ENCODE measurements at regions not wholly inside any gene's neighbourhood (a gene's known extent, or its start where the extent isn't known, plus 50 kb on each side); places are given as distances from the start of the nearest gene placed in this dataset.

GRCh38 chr7:24407965-24408364, 124.0 kb downstream of the NPY start:
- no peaks in the 10 kb centered on the region for H3K36me3 ChIP-seq
- H3K9me3 ChIP-seq = no peaks in the 10 kb centered on the region
- TF ChIP-seq POLR2A (IDR thresholded peaks at IDR 0.05) = no peak
- no peak for TF ChIP-seq EP300 (IDR thresholded peaks at IDR 0.05)
- TF ChIP-seq CTCF (IDR thresholded peaks at IDR 0.05) = no peak
- TF ChIP-seq POLR2AphosphoS5 (IDR thresholded peaks at IDR 0.05) = no peak
- no peak overlapping the region for H3K27ac ChIP-seq
- H3K4me1 ChIP-seq = no peaks in the 10 kb centered on the region
- no peaks in the 10 kb centered on the region for H3K27me3 ChIP-seq
- WGBS, 2 donors (ENCODE audit: low coverage in 1 of 2) = 45 to 67% methylated on average over 1 of the region's 1 CpG
- ATAC-seq = no peak
- H3K4me3 ChIP-seq = no peak overlapping the region

GRCh38 chr7:24408798-24409430, 124.9 kb downstream of the NPY start:
- Histone ChIP-seq H3K27ac (no peak overlapping the region), H3K4me3 (no peak overlapping the region), H3K4me1 (no peaks in the 10 kb centered on the region), H3K9me3 (no peaks in the 10 kb centered on the region), H3K36me3 (no peaks in the 10 kb centered on the region), H3K27me3 (no peaks in the 10 kb centered on the region)
- no peak for TF ChIP-seq CTCF (IDR thresholded peaks at IDR 0.05)
- TF ChIP-seq POLR2A (IDR thresholded peaks at IDR 0.05) = no peak
- no peak for TF ChIP-seq POLR2AphosphoS5 (IDR thresholded peaks at IDR 0.05)
- no peak for TF ChIP-seq EP300 (IDR thresholded peaks at IDR 0.05)
- 82 to 85% methylated on average over 7 to 8 of the region's 9 CpGs for WGBS, 2 donors (ENCODE audit: low coverage in 1 of 2)
- ATAC-seq = no peak

- ATAC-seq = no peak
These were observed 125.5 kb downstream of the NPY start for GRCh38 chr7:24409431-24410024.

GRCh38 chr7:24411226-24411625, 127.2 kb downstream of the NPY start:
- no peaks in the 10 kb centered on the region for H3K36me3 ChIP-seq
- no peak for TF ChIP-seq POLR2AphosphoS5 (IDR thresholded peaks at IDR 0.05)
- TF ChIP-seq EP300 (IDR thresholded peaks at IDR 0.05) = no peak
- TF ChIP-seq CTCF (IDR thresholded peaks at IDR 0.05) = no peak
- TF ChIP-seq POLR2A (IDR thresholded peaks at IDR 0.05) = no peak
- H3K4me1 ChIP-seq = no peaks in the 10 kb centered on the region
- H3K27ac ChIP-seq = no peak overlapping the region
- ATAC-seq = no peak
- no peak overlapping the region for H3K4me3 ChIP-seq
- no peaks in the 10 kb centered on the region for H3K9me3 ChIP-seq
- 53 to 61% methylated on average over 2 to 3 of the region's 3 CpGs for WGBS, 2 donors (ENCODE audit: low coverage in 1 of 2)
- H3K27me3 ChIP-seq = no peaks in the 10 kb centered on the region

More at GRCh38 chr7:24409431-24410024, 125.5 kb downstream of the NPY start:
- 74 to 83% methylated on average over 4 to 6 of the region's 6 CpGs for WGBS, 2 donors (ENCODE audit: low coverage in 1 of 2)
- no peaks in the 10 kb centered on the region for H3K9me3 ChIP-seq
- no peak for TF ChIP-seq POLR2A (IDR thresholded peaks at IDR 0.05)
- TF ChIP-seq EP300 (IDR thresholded peaks at IDR 0.05) = no peak
- no peak for TF ChIP-seq CTCF (IDR thresholded peaks at IDR 0.05)
- TF ChIP-seq POLR2AphosphoS5 (IDR thresholded peaks at IDR 0.05) = no peak
- no peak overlapping the region for H3K27ac ChIP-seq
- no peaks in the 10 kb centered on the region for H3K36me3 ChIP-seq
- no peak overlapping the region for H3K4me3 ChIP-seq
- no peaks in the 10 kb centered on the region for H3K27me3 ChIP-seq
- H3K4me1 ChIP-seq = no peaks in the 10 kb centered on the region

GRCh38 chr7:24417526-24418120, 133.6 kb downstream of the NPY start:
- no peak for ATAC-seq
- Histone ChIP-seq H3K27ac (no peak overlapping the region), H3K4me1 (no peaks in the 10 kb centered on the region), H3K4me3 (no peak overlapping the region), H3K9me3 (no peaks in the 10 kb centered on the region), H3K27me3 (no peaks in the 10 kb centered on the region), H3K36me3 (no peaks in the 10 kb centered on the region)
- WGBS, 2 donors (ENCODE audit: low coverage in 1 of 2) = 65 to 73% methylated on average over 3 to 7 of the region's 7 CpGs
- TF ChIP-seq POLR2A (IDR thresholded peaks at IDR 0.05) (no peak), POLR2AphosphoS5 (IDR thresholded peaks at IDR 0.05) (no peak), EP300 (IDR thresholded peaks at IDR 0.05) (no peak), CTCF (IDR thresholded peaks at IDR 0.05) (no peak)

All from gastroesophageal sphincter (tissue), 4 donors.